Ramos (cell line): ENCODE measurements at regions not wholly inside any gene's neighbourhood (a gene's known extent, or its start where the extent isn't known, plus 50 kb on each side); places are given as distances from the start of the nearest gene placed in this dataset.
"Not testable (repeated sequence)": the region's sequence is repeated elsewhere in the genome, so short reads cannot be mapped to it uniquely, and the experiment has no call there.

ENCODE experiments used
- in situ Hi-C: fragments of 300-500 bp; cut with MboI; formaldehyde crosslinking; loops from one replicate; pipeline ENCODE4 v1.14.3; 2022; ENCODE audit warnings: low sequenced_read_pairs; ENCODE audit not compliant: unreplicated experiment

- in situ Hi-C loops = no loop called here
These were observed 52.7 kb upstream of the LARP1 start for GRCh38 chr5:154702477-154702876.

GRCh38 chr5:154701725-154702124, 53.5 kb upstream of the LARP1 start:
- in situ Hi-C loops = not testable (repeated sequence)

DNA sequence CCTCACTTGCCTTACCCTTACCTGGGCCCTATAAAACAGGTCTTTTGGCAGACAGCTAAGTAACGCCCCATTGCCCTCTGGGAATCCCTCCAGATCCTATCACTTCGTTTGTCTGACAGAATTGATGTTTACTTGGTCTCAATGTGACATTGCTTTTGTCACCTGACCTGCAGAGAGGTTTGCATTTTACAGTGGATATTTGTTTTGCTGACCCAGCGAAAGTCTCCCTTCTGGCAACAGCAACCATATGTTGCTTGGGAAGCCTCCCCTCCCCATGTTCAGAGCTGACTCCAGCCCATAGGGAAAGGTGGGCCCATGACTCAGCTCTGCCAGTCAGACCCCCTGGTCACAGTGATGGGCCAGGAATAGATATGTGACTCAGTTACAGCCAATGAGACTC, 54.0 kb upstream of the LARP1 start:
- in situ Hi-C loops = no loop called here

- in situ Hi-C loops = not testable (repeated sequence)
These were observed 54.8 kb upstream of the LARP1 start for GRCh38 chr5:154700289-154700928.

GRCh38 chr5:154698763-154699162, 56.4 kb upstream of the LARP1 start:
- in situ Hi-C loops = no loop called here

DNA sequence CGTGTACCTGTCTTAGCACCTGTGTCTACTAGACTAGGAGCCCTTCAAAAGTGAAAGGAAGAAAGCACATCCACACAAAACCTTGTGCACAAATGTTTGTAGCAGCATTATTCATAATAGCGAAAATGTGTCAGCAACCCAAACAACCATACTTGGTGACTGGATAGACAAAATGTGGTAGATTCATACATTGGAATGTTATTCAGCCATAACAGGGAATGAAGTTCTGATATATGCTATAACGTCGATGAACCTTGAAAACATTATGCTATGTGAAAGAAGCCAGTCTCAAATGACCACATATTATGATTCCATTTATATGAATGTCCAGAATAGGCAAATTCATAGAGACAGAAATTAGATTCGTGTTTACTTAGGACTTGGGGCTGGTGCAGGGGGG, 57.8 kb upstream of the LARP1 start:
- in situ Hi-C loops = no loop called here

DNA sequence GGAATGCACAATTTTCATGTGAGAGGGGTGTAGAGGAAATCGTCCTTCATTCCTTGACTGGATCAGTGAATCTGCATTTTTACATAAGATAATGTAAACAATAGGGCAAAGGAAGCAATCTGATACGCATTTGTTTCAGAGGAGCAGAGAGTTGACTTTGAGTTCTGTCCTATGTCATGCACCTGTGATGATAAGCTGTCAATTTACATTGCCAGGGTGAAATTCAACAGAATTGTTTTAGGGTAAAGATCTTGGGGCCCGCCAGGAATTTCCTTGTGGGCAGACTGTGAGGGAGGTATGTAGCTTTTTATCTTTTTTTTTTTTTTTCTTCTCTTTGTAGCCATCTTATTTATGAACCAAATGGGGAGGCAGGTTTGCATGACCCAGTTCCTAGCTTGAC, 58.3 kb upstream of the LARP1 start:
- in situ Hi-C loops = no loop called here

DNA sequence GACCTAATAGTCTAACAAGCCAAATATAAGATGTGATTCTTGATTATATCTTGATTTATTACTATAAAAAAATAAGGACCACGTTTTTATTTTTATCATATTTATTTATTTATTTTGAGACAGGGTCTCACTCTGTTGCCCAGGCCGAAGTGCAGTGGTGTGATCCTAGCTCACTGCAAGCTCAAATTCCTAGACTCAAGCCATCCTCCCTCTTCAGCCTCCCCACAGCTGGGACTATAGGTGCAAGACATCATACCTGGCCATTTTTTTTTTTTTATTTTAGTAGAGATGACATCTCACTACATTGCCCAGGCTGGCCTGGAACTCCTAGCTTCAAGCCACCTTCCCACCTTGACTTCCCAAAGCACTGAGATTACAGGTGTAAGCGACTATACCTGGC, 61.0 kb upstream of the LARP1 start:
- in situ Hi-C loops = no loop called here

DNA sequence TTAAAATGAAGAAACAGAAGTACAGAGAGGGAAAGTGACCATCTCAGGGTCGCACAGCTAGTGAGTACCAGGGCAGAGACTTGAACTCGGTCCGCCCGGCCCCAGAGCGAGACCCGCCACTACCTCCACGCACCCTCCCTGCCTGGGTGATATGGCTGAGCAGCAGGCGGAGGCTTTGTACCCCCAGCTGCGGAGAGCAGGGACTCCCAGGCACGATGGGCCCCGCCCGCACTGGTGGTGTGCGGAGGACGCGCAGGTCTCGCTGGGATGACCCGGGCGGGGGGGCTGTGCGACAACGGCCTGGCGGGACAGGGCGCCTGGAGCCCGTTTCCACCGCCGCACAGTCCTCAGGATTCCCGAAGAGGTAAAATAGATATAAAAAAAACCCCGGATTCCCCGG, 64.7 kb upstream of the LARP1 start:
- in situ Hi-C loops = no loop called here

DNA sequence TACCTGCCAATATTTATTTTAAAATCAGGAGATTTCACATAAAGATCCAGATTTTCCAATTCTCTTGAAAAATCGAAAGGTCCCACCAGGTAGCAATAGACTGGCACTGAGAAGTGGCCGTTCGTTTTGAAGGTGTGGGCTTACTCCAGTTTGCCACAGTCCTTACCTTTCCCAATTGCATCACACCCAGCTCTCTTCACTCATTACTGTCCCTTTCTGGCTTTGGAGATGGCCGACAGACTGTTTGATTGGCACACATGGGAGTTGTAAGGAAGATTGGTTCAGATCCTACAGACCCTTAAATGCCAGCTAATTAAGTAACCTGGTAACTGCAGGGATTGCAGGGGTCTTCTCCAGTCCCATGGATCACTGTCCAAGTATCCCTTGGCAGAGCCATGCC, 68.7 kb upstream of the LARP1 start:
- in situ Hi-C loops = no loop called here

GRCh38 chr5:154683101-154683880, 71.9 kb upstream of the LARP1 start:
- in situ Hi-C loops = no loop called here

DNA sequence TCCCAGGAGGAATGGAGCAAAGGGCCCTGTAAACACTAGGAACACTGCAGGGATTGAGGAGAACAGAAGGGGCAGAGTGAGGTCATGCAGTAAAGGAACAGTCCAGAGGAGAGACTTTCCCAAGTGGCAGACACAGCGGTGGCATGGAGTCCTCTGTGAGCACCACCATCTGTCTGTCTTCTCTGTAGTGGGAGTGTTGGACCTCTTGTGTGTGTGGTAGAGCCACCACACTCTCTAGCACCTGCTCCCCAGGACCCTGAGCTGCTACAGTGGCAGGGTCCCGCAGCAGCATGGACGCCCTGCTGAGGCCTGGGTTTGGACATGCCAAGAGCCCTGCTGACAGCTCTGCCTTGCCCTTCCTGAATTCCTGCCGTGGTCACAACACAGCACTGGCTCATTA, 75.7 kb upstream of the LARP1 start:
- in situ Hi-C loops = no loop called here

- in situ Hi-C loops = no loop called here
These were observed 77.3 kb upstream of the LARP1 start for GRCh38 chr5:154677921-154678320.

- in situ Hi-C loops = no loop called here
These were observed 78.7 kb upstream of the LARP1 start for GRCh38 chr5:154676508-154676907.

GRCh38 chr5:154674029-154674428, 81.1 kb upstream of the LARP1 start:
- in situ Hi-C loops = no loop called here

DNA sequence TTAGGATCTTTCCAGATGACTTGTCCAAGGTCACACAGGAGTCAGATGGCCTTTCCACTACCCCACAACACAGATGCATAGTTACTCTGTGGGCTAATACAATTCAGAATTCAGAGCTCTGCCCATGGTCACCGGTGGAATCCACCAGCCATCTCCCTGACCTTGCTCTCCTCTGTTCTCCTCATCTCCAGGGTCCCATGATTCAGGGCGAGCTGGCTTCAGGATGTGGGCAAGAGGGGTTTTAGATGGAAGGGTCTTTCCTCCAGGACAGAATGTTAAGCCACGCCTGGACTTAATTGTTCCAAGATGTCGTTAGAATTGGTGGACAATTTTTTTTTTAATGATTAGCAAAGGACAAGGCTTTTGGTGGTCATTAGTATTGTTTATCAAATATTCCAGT, 81.7 kb upstream of the LARP1 start:
- in situ Hi-C loops = no loop called here

GRCh38 chr5:154669913-154670312, 85.3 kb upstream of the LARP1 start:
- in situ Hi-C loops = not testable (repeated sequence)

DNA sequence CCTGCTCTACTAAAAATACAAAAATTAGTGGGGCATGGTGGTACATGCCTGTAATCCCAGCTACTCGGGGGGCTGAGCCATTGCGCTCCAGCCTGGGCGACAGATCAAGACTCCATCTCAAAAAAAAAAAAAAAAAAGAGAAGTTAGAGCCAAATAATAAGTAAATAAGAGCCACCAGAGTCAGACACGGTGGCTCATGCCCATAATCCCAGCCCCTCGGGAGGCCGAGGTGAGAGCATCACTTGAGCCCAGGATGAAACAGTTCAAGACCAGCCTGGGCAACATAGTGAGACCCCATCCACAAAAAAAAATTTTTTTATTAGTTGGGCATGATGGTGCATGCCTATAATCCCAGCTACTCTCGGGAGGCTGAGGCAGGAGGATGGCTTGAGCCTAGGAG, 85.8 kb upstream of the LARP1 start:
- in situ Hi-C loops = no loop called here

- in situ Hi-C loops = no loop called here
These were observed 90.3 kb upstream of the LARP1 start for GRCh38 chr5:154664869-154665268.

- in situ Hi-C loops = no loop called here
These were observed 91.8 kb upstream of the LARP1 start for GRCh38 chr5:154663424-154663823.

- in situ Hi-C loops = loop anchor here (5.0 kb wide), 1 partner anchor 163 kb away; no protein-coding TSS in a partner anchor
These were observed 100.4 kb upstream of the LARP1 start for GRCh38 chr5:154654486-154655371.
